Central memory CD8-positive, alpha-beta T cell (primary cell): ENCODE measurements at regions not wholly inside any gene's neighbourhood (a gene's known extent, or its start where the extent isn't known, plus 50 kb on each side); places are given as distances from the start of the nearest gene placed in this dataset.
"Not testable (repeated sequence)": the region's sequence is repeated elsewhere in the genome, so short reads cannot be mapped to it uniquely, and the experiment has no call there.

Experiments used
- ATAC-seq: fragments of 150-1000 bp; cut with Tn5 transposase; replicated peaks from 2 replicates; pipeline ENCODE4 v1.10.0; 2022; ENCODE audit warnings: mild to moderate bottlenecking, moderate FRiP score, moderate number of reproducible peaks; ENCODE audit not compliant: poor library complexity, severe bottlenecking; ENCODE audit errors: extremely low read depth
- DNase-seq, 2 donors: peaks; one replicate each; pipeline ENCODE4 v3.0.0; 2021; ENCODE audit warnings: low spot score in 2 of 2
- H3K27ac Mint-ChIP-seq: one replicate; pipeline ENCODE4 v1.8.0; 2022; ENCODE audit warnings: low read depth, mild to moderate bottlenecking, moderate library complexity, mixed read lengths
- H3K27me3 Mint-ChIP-seq: one replicate; pipeline ENCODE4 v1.8.0; 2022; ENCODE audit warnings: mixed read lengths
- H3K36me3 Mint-ChIP-seq: one replicate; pipeline ENCODE4 v1.8.0; 2022; ENCODE audit warnings: mild to moderate bottlenecking, moderate library complexity, mixed read lengths; ENCODE audit not compliant: insufficient read depth
- H3K4me1 Mint-ChIP-seq: one replicate; pipeline ENCODE4 v1.8.0; 2022; ENCODE audit warnings: mixed read lengths
- H3K4me3 Mint-ChIP-seq: one replicate; pipeline ENCODE4 v1.8.0; 2022; ENCODE audit warnings: mild to moderate bottlenecking, moderate library complexity, mixed read lengths
- H3K9me3 Mint-ChIP-seq: one replicate; pipeline ENCODE4 v1.8.0; 2022; ENCODE audit warnings: mixed read lengths

GRCh38 chr5:138682462-138682861, 70.8 kb upstream of the CTNNA1 start:
- H3K36me3 Mint-ChIP-seq, H3K9me3 Mint-ChIP-seq, H3K4me1 Mint-ChIP-seq, H3K27ac Mint-ChIP-seq, DNase-seq, ATAC-seq, H3K4me3 Mint-ChIP-seq: not testable (repeated sequence)
- H3K27me3 Mint-ChIP-seq = peaks cover 92% of the 10 kb centered on the region

- H3K9me3 Mint-ChIP-seq, H3K36me3 Mint-ChIP-seq, DNase-seq, H3K4me3 Mint-ChIP-seq, H3K27ac Mint-ChIP-seq, ATAC-seq, H3K4me1 Mint-ChIP-seq: not testable (repeated sequence)
- peaks cover 93% of the 10 kb centered on the region for H3K27me3 Mint-ChIP-seq
Observed at GRCh38 chr5:138678826-138679225, 74.4 kb upstream of the CTNNA1 start.

- H3K4me3 Mint-ChIP-seq = no peak overlapping the region
- DNase-seq (no peak), ATAC-seq (no peak)
- H3K9me3 Mint-ChIP-seq = peaks cover 11% of the 10 kb centered on the region
- no peak overlapping the region for H3K27ac Mint-ChIP-seq
- H3K4me1 Mint-ChIP-seq = no peaks in the 10 kb centered on the region
- peaks cover 2% of the 10 kb centered on the region for H3K36me3 Mint-ChIP-seq
- H3K27me3 Mint-ChIP-seq = peaks cover 93% of the 10 kb centered on the region
Observed at GRCh38 chr5:138677782-138678181, 75.4 kb upstream of the CTNNA1 start.

GRCh38 chr5:138676556-138677193, 76.5 kb upstream of the CTNNA1 start:
- peaks cover 94% of the 10 kb centered on the region for H3K27me3 Mint-ChIP-seq
- H3K9me3 Mint-ChIP-seq = peaks cover 11% of the 10 kb centered on the region
- DNase-seq (no peak), ATAC-seq (no peak)
- H3K36me3 Mint-ChIP-seq = peaks cover 5% of the 10 kb centered on the region
- no peak overlapping the region for H3K27ac Mint-ChIP-seq
- H3K4me3 Mint-ChIP-seq = no peak overlapping the region
- H3K4me1 Mint-ChIP-seq = no peaks in the 10 kb centered on the region

- DNase-seq (no peak), ATAC-seq (no peak)
- H3K4me3 Mint-ChIP-seq = no peak overlapping the region
- peaks cover 11% of the 10 kb centered on the region for H3K9me3 Mint-ChIP-seq
- H3K36me3 Mint-ChIP-seq = peaks cover 5% of the 10 kb centered on the region
- H3K27me3 Mint-ChIP-seq = peaks cover 94% of the 10 kb centered on the region
- no peak overlapping the region for H3K27ac Mint-ChIP-seq
- H3K4me1 Mint-ChIP-seq = no peaks in the 10 kb centered on the region
Observed at GRCh38 chr5:138676002-138676401, 77.2 kb upstream of the CTNNA1 start.

- DNase-seq (peak; percentile 38 to 68), ATAC-seq (peak; percentile 96)
- H3K9me3 Mint-ChIP-seq = peaks cover 3% of the 10 kb centered on the region
- no peak overlapping the region for H3K27ac Mint-ChIP-seq
- H3K4me1 Mint-ChIP-seq = peaks cover 34% of the 10 kb centered on the region
- H3K4me3 Mint-ChIP-seq = peak overlapping the region; percentile 52
- H3K27me3 Mint-ChIP-seq = peaks cover 98% of the 10 kb centered on the region
- peaks cover 7% of the 10 kb centered on the region for H3K36me3 Mint-ChIP-seq
Observed at GRCh38 chr5:138668451-138669380, 84.5 kb upstream of the CTNNA1 start.

- Mint-ChIP-seq H3K27me3 (peaks cover 98% of the 10 kb centered on the region), H3K4me3 (peak overlapping the region; percentile 12), H3K36me3 (peaks cover 11% of the 10 kb centered on the region), H3K4me1 (peaks cover 42% of the 10 kb centered on the region), H3K27ac (peak overlapping the region; percentile 33)
- not testable (repeated sequence) for DNase-seq, H3K9me3 Mint-ChIP-seq, ATAC-seq
Observed at GRCh38 chr5:138667782-138668331, 85.4 kb upstream of the CTNNA1 start.

- H3K27me3 Mint-ChIP-seq = peaks cover 98% of the 10 kb centered on the region
- no peak overlapping the region for H3K4me3 Mint-ChIP-seq
- no peaks in the 10 kb centered on the region for H3K9me3 Mint-ChIP-seq
- H3K4me1 Mint-ChIP-seq = peaks cover 44% of the 10 kb centered on the region
- H3K27ac Mint-ChIP-seq = no peak overlapping the region
- DNase-seq (no peak), ATAC-seq (no peak)
- peaks cover 9% of the 10 kb centered on the region for H3K36me3 Mint-ChIP-seq
Observed at GRCh38 chr5:138666226-138666742, 86.9 kb upstream of the CTNNA1 start.

GRCh38 chr5:138665261-138665660, 88.0 kb upstream of the CTNNA1 start:
- ATAC-seq = no peak
- Mint-ChIP-seq H3K27ac (no peak overlapping the region), H3K9me3 (no peaks in the 10 kb centered on the region), H3K27me3 (peaks cover 100% of the 10 kb centered on the region), H3K4me3 (no peak overlapping the region), H3K36me3 (peaks cover 9% of the 10 kb centered on the region), H3K4me1 (peaks cover 44% of the 10 kb centered on the region)
- no peak for DNase-seq

- H3K36me3 Mint-ChIP-seq = peaks cover 9% of the 10 kb centered on the region
- peaks cover 100% of the 10 kb centered on the region for H3K27me3 Mint-ChIP-seq
- no peak overlapping the region for H3K27ac Mint-ChIP-seq
- no peak overlapping the region for H3K4me3 Mint-ChIP-seq
- ATAC-seq (no peak), DNase-seq (no peak)
- H3K4me1 Mint-ChIP-seq = peaks cover 36% of the 10 kb centered on the region
- no peaks in the 10 kb centered on the region for H3K9me3 Mint-ChIP-seq
Observed at GRCh38 chr5:138664276-138664943, 88.8 kb upstream of the CTNNA1 start.

GRCh38 chr5:138663561-138663960, 88.4 kb upstream of the HSPA9 start:
- no peak overlapping the region for H3K4me3 Mint-ChIP-seq
- H3K9me3 Mint-ChIP-seq = no peaks in the 10 kb centered on the region
- DNase-seq = no peak
- ATAC-seq = no peak
- H3K36me3 Mint-ChIP-seq = peaks cover 10% of the 10 kb centered on the region
- peak overlapping the region; percentile 44 for H3K27ac Mint-ChIP-seq
- H3K27me3 Mint-ChIP-seq = peaks cover 100% of the 10 kb centered on the region
- H3K4me1 Mint-ChIP-seq = peaks cover 28% of the 10 kb centered on the region

GRCh38 chr5:138663009-138663408, 87.8 kb upstream of the HSPA9 start:
- ATAC-seq = peak; percentile 92
- peak in 1 of 2 donors; percentile 47 for DNase-seq
- H3K4me1 Mint-ChIP-seq = peaks cover 22% of the 10 kb centered on the region
- H3K27ac Mint-ChIP-seq = no peak overlapping the region
- H3K9me3 Mint-ChIP-seq = no peaks in the 10 kb centered on the region
- H3K27me3 Mint-ChIP-seq = peaks cover 98% of the 10 kb centered on the region
- peaks cover 9% of the 10 kb centered on the region for H3K36me3 Mint-ChIP-seq
- H3K4me3 Mint-ChIP-seq = no peak overlapping the region
